ENCODE measurements at regions not wholly inside any gene's neighbourhood (a gene's known extent, or its start where the extent isn't known, plus 50 kb on each side); places are given as distances from the start of the nearest gene placed in this dataset.

GRCh38 chr7:145978769-145979168, 137.8 kb upstream of the CNTNAP2 start:
- TF ChIP-seq CTCF (IDR thresholded peaks at IDR 0.05; ENCODE audit: control extremely low read depth in 1 of 3, insufficient read depth in 1 of 3, low read depth in 1 of 3, low read length in 3 of 3) = no peak
- no peak for TF ChIP-seq POLR2AphosphoS5 (IDR thresholded peaks at IDR 0.05; ENCODE audit: low read depth, low read length)
- TF ChIP-seq YY1 (IDR thresholded peaks at IDR 0.05; ENCODE audit: low read depth, low read length) = no peak
- no peak for TF ChIP-seq EP300 (IDR thresholded peaks at IDR 0.05; ENCODE audit: borderline replicate concordance in 1 of 2, low read depth in 2 of 2, low read length in 2 of 2)
- no peak for TF ChIP-seq MAFK (IDR thresholded peaks at IDR 0.05; ENCODE audit: low read depth, low read length)
- TF ChIP-seq KDM1A (IDR thresholded peaks at IDR 0.05; ENCODE audit: borderline replicate concordance, low read length) = no peak
- no peak for TF ChIP-seq POLR2A (IDR thresholded peaks at IDR 0.05; ENCODE audit: control extremely low read depth in 1 of 2, low read depth in 2 of 2, low read length in 2 of 2)
